Ovary (tissue), 7 donors: ENCODE measurements at regions not wholly inside any gene's neighbourhood (a gene's known extent, or its start where the extent isn't known, plus 50 kb on each side); places are given as distances from the start of the nearest gene placed in this dataset.

Source experiments
- DNase-seq, 5 donors: peaks; one replicate each; pipeline ENCODE4 v3.0.0-alpha.2; 2019 to 2020
- H3K27ac ChIP-seq, 2 donors: fragments of 200-600 bp; one replicate each; pipeline versions ENCODE4 v1.5.1 to v1.8.0; 2019 to 2022
- H3K27me3 ChIP-seq: fragments of 200-600 bp; one replicate; pipeline ENCODE4 v1.8.0; 2022
- H3K36me3 ChIP-seq: fragments of 200-600 bp; sonication (generic); one replicate; pipeline ENCODE4 v1.5.1; 2019
- H3K4me1 ChIP-seq: one replicate; pipeline ENCODE4 v1.8.1; 2013; ENCODE audit warnings: mild to moderate bottlenecking, moderate library complexity; ENCODE audit not compliant: insufficient read depth
- H3K4me3 ChIP-seq: fragments of 200-600 bp; sonication (generic); one replicate; pipeline ENCODE4 v1.5.1; 2017
- H3K9me3 ChIP-seq, 2 donors: fragments of 200-600 bp in 1 of 2; sonication (generic) in 1 of 2; one replicate each; pipeline versions ENCODE4 v1.5.1 to v1.8.1; 2013 to 2019; ENCODE audit warnings: mild to moderate bottlenecking in 1 of 2, moderate library complexity in 1 of 2
- CTCF ChIP-seq, 3 donors: fragments of 450-650 bp in 2 of 3; fragments of 200-600 bp in 1 of 3; IDR thresholded peaks; one replicate each; pipeline versions ENCODE4 v1.5.1 to v1.8.0; 2016 to 2022; ENCODE audit warnings: antibody characterized with exemption in 3 of 3, mild to moderate bottlenecking in 1 of 3
- EP300 ChIP-seq: sonication (generic); formaldehyde crosslinking; IDR thresholded peaks from one replicate; pipeline ENCODE4 v1.6.1; 2017; ENCODE audit warnings: antibody characterized with exemption
- POLR2A ChIP-seq: fragments of 450-650 bp; IDR thresholded peaks from one replicate; pipeline ENCODE4 v1.6.1; 2017; ENCODE audit warnings: antibody characterized with exemption, mild to moderate bottlenecking, moderate library complexity
- WGBS, 3 donors: extraction: QIAGEN DNeasy Blood & Tissue Kit in 1 of 3; methylation state at CpG; one replicate each; pipeline versions ENCODE4 v1.1.5 to v1.1.7; 2013 to 2017; 5-methylcytosine and 5-hydroxymethylcytosine counted together
- intact Hi-C, 4 donors: fragments of 100-400 bp; cut with DNase I; formaldehyde crosslinking; loops; one replicate each; pipeline versions ENCODE4 v1.11.0 to v1.15.1; 2022 to 2023
- donor health status: DM: no; HTN: no; CAD: no; lungs with moderate emphysema.
- donor health status: DM: no; HTN: no; CAD: no.
- donor health status: Bipolar disorder and iron deficiency.
- donor health status: DM: no; HTN: no; CAD: no.
- donor health status: DM: yes; HTN: yes; CAD: no.

- no peaks in the 10 kb centered on the region for H3K27me3 ChIP-seq
- 32 to 46% (median 41%) methylated on average over 2 of the region's 2 CpGs for WGBS, 3 donors
- H3K4me1 ChIP-seq, result no peaks in the 10 kb centered on the region
- no peaks in the 10 kb centered on the region for H3K36me3 ChIP-seq
- no peak for TF ChIP-seq EP300
- no peak for TF ChIP-seq POLR2A
- TF ChIP-seq CTCF (IDR thresholded peaks at IDR 0.05), result no peak
- no peaks in the 10 kb centered on the region for H3K9me3 ChIP-seq
- intact Hi-C loops, result no loop called here
- no peak overlapping the region for H3K27ac ChIP-seq
- no peak for DNase-seq
- no peak overlapping the region for H3K4me3 ChIP-seq
Observed at GRCh38 chr17:14752011-14752410, 451.1 kb downstream of the HS3ST3B1 start.

GRCh38 chr17:14750866-14751265 is 450.0 kb downstream of the HS3ST3B1 start:
- Histone ChIP-seq H3K4me3 (no peak overlapping the region), H3K27me3 (no peaks in the 10 kb centered on the region), H3K4me1 (no peaks in the 10 kb centered on the region), H3K9me3 (no peaks in the 10 kb centered on the region), H3K27ac (no peak overlapping the region), H3K36me3 (no peaks in the 10 kb centered on the region)
- intact Hi-C loops, result no loop called here
- TF ChIP-seq EP300 (no peak), POLR2A (no peak), CTCF (IDR thresholded peaks at IDR 0.05) (no peak)
- 88 to 98% (median 90%) methylated on average over 5 of the region's 5 CpGs for WGBS, 3 donors
- DNase-seq, result no peak

GRCh38 chr17:14749269-14749668 is 448.4 kb downstream of the HS3ST3B1 start:
- intact Hi-C loops, result no loop called here
- H3K9me3 ChIP-seq, result no peaks in the 10 kb centered on the region
- TF ChIP-seq POLR2A (no peak), CTCF (IDR thresholded peaks at IDR 0.05) (no peak), EP300 (no peak)
- no peaks in the 10 kb centered on the region for H3K27me3 ChIP-seq
- WGBS, 3 donors, result 71 to 79% (median 72%) methylated on average over 4 of the region's 4 CpGs
- DNase-seq, result no peak
- no peaks in the 10 kb centered on the region for H3K36me3 ChIP-seq
- H3K4me3 ChIP-seq, result no peak overlapping the region
- H3K27ac ChIP-seq, result no peak overlapping the region
- H3K4me1 ChIP-seq, result no peaks in the 10 kb centered on the region

GRCh38 chr17:14748036-14748710 is 447.3 kb downstream of the HS3ST3B1 start:
- 84 to 92% (median 92%) methylated on average over 12 of the region's 12 CpGs for WGBS, 3 donors
- TF ChIP-seq POLR2A (no peak), EP300 (no peak), CTCF (IDR thresholded peaks at IDR 0.05) (no peak)
- DNase-seq, result no peak
- H3K9me3 ChIP-seq, result no peaks in the 10 kb centered on the region
- H3K27me3 ChIP-seq, result no peaks in the 10 kb centered on the region
- H3K27ac ChIP-seq, result no peak overlapping the region
- H3K4me1 ChIP-seq, result no peaks in the 10 kb centered on the region
- no peak overlapping the region for H3K4me3 ChIP-seq
- no peaks in the 10 kb centered on the region for H3K36me3 ChIP-seq
- intact Hi-C loops, result no loop called here
